Suprapubic skin (tissue), 4 donors: ENCODE measurements at regions not wholly inside any gene's neighbourhood (a gene's known extent, or its start where the extent isn't known, plus 50 kb on each side); places are given as distances from the start of the nearest gene placed in this dataset.

Source experiments
- DNase-seq, 2 donors: peaks; one replicate each; pipeline ENCODE4 v3.0.0-alpha.2; 2019; ENCODE audit warnings: low spot score in 2 of 2
- H3K27ac ChIP-seq: fragments of 200-600 bp; sonication (generic); one replicate; pipeline ENCODE4 v1.5.1; 2019
- H3K27me3 ChIP-seq: fragments of 200-600 bp; sonication (generic); one replicate; pipeline ENCODE4 v1.5.1; 2019
- H3K36me3 ChIP-seq: fragments of 200-600 bp; sonication (generic); one replicate; pipeline ENCODE4 v1.5.1; 2019
- H3K4me1 ChIP-seq: fragments of 200-600 bp; sonication (generic); one replicate; pipeline ENCODE4 v1.5.1; 2019
- H3K4me3 ChIP-seq: fragments of 200-600 bp; sonication (generic); one replicate; pipeline ENCODE4 v1.5.1; 2019; ENCODE audit warnings: mild to moderate bottlenecking
- H3K9me3 ChIP-seq: fragments of 200-600 bp; sonication (generic); one replicate; pipeline ENCODE4 v1.5.1; 2019
- EP300 ChIP-seq: sonication (generic); formaldehyde crosslinking; IDR thresholded peaks from one replicate; pipeline ENCODE4 v1.6.1; 2017; ENCODE audit warnings: antibody characterized with exemption
- POLR2A ChIP-seq, 2 donors: fragments of 450-650 bp; IDR thresholded peaks; one replicate each; pipeline ENCODE4 v1.6.1; 2017; ENCODE audit warnings: antibody characterized with exemption in 2 of 2, mild to moderate bottlenecking in 2 of 2, moderate library complexity in 2 of 2
- POLR2AphosphoS5 ChIP-seq, 3 donors: sonication (generic); formaldehyde crosslinking; IDR thresholded peaks; one replicate each; pipeline ENCODE4 v1.6.1; 2017; ENCODE audit warnings: antibody characterized with exemption in 3 of 3
- WGBS: methylation state at CpG from one replicate; pipeline ENCODE4 v1.1.5; 2018; 5-methylcytosine and 5-hydroxymethylcytosine counted together
- TF ChIP-seq, protein P1 (sequence below), 2 donors: fragments of 200-600 bp in 1 of 2; fragments of 450-650 bp in 1 of 2; sonication (generic) in 1 of 2; IDR thresholded peaks; one replicate each; pipeline ENCODE4 v1.5.1; 2016 to 2019; ENCODE audit warnings: antibody characterized with exemption in 2 of 2, mild to moderate bottlenecking in 1 of 2, moderate library complexity in 1 of 2

DNA sequence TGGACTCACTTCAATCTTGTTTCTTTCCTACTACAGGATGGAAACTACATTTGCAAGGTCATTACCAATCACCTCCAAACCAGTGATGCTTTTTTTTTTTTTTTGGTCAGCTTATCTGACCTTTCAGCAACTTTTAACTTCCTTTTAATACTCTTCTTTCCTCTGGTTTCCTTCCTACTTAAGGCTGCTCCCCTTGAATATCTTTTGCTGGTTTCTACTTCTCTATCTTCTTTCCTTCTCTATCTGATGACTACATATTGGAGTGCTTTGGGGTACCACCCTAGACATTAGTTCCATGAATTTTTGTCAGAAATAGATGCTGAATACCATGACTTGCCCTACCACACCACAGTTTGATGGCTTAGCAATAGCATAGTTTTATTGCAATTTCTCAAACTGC lies 197.7 kb upstream of the DDHD1 start:
- H3K9me3 ChIP-seq, result no peaks in the 10 kb centered on the region
- DNase-seq, result no peak
- H3K4me1 ChIP-seq, result peaks cover 4% of the 10 kb centered on the region
- no peaks in the 10 kb centered on the region for H3K27me3 ChIP-seq
- H3K27ac ChIP-seq, result no peak overlapping the region
- H3K36me3 ChIP-seq, result no peaks in the 10 kb centered on the region
- TF ChIP-seq EP300, result no peak
- TF ChIP-seq, protein P1, sequence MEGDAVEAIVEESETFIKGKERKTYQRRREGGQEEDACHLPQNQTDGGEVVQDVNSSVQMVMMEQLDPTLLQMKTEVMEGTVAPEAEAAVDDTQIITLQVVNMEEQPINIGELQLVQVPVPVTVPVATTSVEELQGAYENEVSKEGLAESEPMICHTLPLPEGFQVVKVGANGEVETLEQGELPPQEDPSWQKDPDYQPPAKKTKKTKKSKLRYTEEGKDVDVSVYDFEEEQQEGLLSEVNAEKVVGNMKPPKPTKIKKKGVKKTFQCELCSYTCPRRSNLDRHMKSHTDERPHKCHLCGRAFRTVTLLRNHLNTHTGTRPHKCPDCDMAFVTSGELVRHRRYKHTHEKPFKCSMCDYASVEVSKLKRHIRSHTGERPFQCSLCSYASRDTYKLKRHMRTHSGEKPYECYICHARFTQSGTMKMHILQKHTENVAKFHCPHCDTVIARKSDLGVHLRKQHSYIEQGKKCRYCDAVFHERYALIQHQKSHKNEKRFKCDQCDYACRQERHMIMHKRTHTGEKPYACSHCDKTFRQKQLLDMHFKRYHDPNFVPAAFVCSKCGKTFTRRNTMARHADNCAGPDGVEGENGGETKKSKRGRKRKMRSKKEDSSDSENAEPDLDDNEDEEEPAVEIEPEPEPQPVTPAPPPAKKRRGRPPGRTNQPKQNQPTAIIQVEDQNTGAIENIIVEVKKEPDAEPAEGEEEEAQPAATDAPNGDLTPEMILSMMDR (IDR thresholded peaks at IDR 0.05), result no peak
- no peak for TF ChIP-seq POLR2AphosphoS5 (IDR thresholded peaks at IDR 0.05)
- no peak for TF ChIP-seq POLR2A (IDR thresholded peaks at IDR 0.05)
- H3K4me3 ChIP-seq, result no peak overlapping the region

DNA sequence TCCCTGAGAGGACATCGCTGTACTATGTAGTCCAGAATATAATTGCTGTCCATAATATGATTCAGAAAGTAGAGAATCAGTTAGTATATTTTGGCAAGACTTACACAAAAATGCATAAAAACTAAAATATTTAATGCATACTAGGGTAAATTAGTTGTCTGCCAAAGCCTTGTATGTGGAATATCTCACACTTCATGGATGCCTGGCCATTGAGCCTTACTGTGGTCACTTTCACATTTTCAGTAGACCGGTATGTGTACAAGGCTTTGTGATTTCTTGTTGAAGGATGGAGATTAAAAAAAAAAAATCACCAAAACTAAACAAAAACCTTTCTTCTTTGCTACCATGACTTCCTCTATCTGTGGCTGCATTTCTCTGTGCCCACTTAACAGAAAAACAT lies 197.3 kb upstream of the DDHD1 start:
- Histone ChIP-seq H3K4me3 (no peak overlapping the region), H3K4me1 (no peaks in the 10 kb centered on the region), H3K27ac (no peak overlapping the region), H3K27me3 (no peaks in the 10 kb centered on the region), H3K36me3 (no peaks in the 10 kb centered on the region), H3K9me3 (no peaks in the 10 kb centered on the region)
- DNase-seq, result no peak
- 96% methylated on average over 2 of the region's 2 CpGs for WGBS
- TF ChIP-seq EP300 (no peak), POLR2A (IDR thresholded peaks at IDR 0.05) (no peak)
- TF ChIP-seq, protein P1 (IDR thresholded peaks at IDR 0.05), result no peak

DNA sequence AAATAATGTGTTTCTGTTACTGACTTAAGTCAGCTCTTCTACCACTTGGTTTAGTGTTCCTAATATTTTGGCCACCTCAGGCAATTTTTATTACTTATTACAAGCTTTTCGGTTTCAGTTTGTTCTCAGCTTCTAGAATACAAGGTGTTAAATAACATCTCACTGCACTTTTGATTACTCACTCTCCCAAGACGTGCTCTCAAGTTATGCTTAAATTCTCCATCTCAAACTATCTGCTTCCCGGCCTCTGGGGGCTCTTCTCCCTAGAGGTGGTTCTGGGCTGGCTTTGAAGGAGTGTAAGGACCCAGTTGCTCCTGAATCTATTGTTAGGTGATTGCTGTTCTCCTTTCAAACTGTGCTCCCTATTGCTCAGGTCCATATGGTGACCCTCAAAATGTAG lies 193.9 kb upstream of the DDHD1 start:
- Histone ChIP-seq H3K27ac (no peak overlapping the region), H3K9me3 (no peaks in the 10 kb centered on the region), H3K36me3 (no peaks in the 10 kb centered on the region), H3K4me1 (no peaks in the 10 kb centered on the region), H3K27me3 (no peaks in the 10 kb centered on the region), H3K4me3 (no peak overlapping the region)
- DNase-seq, result no peak
- WGBS, result 51% methylated on average over 3 of the region's 3 CpGs
- TF ChIP-seq POLR2AphosphoS5 (IDR thresholded peaks at IDR 0.05), result no peak
- TF ChIP-seq EP300, result no peak
- TF ChIP-seq POLR2A (IDR thresholded peaks at IDR 0.05), result no peak
- TF ChIP-seq, protein P1 (IDR thresholded peaks at IDR 0.05), result no peak

DNA sequence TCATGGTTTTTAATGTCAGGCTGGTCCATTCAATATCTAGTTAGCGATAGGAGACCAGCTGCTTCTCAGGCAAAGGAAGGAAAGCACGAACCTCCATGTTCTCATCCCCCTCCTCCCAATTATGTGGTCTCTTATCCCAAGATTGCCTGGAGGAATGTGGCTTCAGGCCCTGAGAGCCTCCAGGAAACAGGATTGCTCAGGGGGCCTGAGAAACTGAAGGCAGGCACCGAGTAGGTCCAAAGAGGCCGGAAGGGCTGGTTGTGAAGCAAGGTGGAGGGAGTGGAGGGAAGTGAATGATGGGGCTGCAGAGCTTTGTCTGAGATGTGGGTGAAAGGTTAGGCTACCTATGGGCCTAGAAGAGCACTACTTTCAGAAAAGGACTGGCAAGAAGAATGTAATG lies 188.2 kb upstream of the DDHD1 start:
- H3K27ac ChIP-seq, result no peak overlapping the region
- no peaks in the 10 kb centered on the region for H3K4me1 ChIP-seq
- 93% methylated on average over 4 of the region's 4 CpGs for WGBS
- H3K36me3 ChIP-seq, result no peaks in the 10 kb centered on the region
- no peak for TF ChIP-seq POLR2AphosphoS5 (IDR thresholded peaks at IDR 0.05)
- TF ChIP-seq, protein P1 (IDR thresholded peaks at IDR 0.05), result no peak
- no peak for TF ChIP-seq EP300
- no peak for TF ChIP-seq POLR2A (IDR thresholded peaks at IDR 0.05)
- no peak for DNase-seq
- no peak overlapping the region for H3K4me3 ChIP-seq
- no peaks in the 10 kb centered on the region for H3K9me3 ChIP-seq
- H3K27me3 ChIP-seq, result no peaks in the 10 kb centered on the region

DNA sequence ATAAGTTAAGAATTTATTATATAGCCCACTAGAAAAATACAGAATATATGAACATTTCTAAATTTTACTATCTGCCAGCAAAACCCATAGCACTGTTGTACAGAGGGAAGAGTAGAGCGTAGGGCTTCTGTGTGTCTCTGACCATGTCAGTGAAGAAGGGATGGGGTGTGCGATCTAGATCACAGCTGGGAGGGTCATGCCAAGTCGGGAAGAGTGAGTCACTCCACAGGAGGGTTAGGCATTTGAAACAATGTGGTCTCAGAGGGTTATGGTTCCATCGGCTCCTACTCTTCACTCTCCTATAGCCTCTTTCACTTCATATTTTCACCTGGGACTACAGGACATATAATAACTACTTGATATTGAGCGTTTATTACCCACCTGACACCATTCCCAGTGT lies 185.1 kb upstream of the DDHD1 start:
- 76% methylated on average over 5 of the region's 5 CpGs for WGBS
- no peaks in the 10 kb centered on the region for H3K9me3 ChIP-seq
- no peaks in the 10 kb centered on the region for H3K4me1 ChIP-seq
- H3K4me3 ChIP-seq, result no peak overlapping the region
- no peak overlapping the region for H3K27ac ChIP-seq
- DNase-seq, result no peak
- TF ChIP-seq POLR2AphosphoS5 (IDR thresholded peaks at IDR 0.05), result no peak
- TF ChIP-seq, protein P1 (IDR thresholded peaks at IDR 0.05), result no peak
- no peak for TF ChIP-seq EP300
- no peak for TF ChIP-seq POLR2A (IDR thresholded peaks at IDR 0.05)
- no peaks in the 10 kb centered on the region for H3K27me3 ChIP-seq
- no peaks in the 10 kb centered on the region for H3K36me3 ChIP-seq
